Astrocyte (in vitro differentiated cells and primary cell): ENCODE measurements at regions not wholly inside any gene's neighbourhood (a gene's known extent, or its start where the extent isn't known, plus 50 kb on each side); places are given as distances from the start of the nearest gene placed in this dataset.
"Not testable (repeated sequence)": the region's sequence is repeated elsewhere in the genome, so short reads cannot be mapped to it uniquely, and the experiment has no call there.

Experiments used
- EZH2 ChIP-seq: IDR thresholded peaks from 2 replicates; pipeline ENCODE4 v1.6.1; 2012; ENCODE audit warnings: mild to moderate bottlenecking, low read length, inconsistent platforms; ENCODE audit not compliant: insufficient read depth
- TF ChIP-seq, protein P1 (sequence below): IDR thresholded peaks from 2 replicates; pipeline ENCODE4 v1.5.1; 2011; ENCODE audit warnings: low read depth, mild to moderate bottlenecking, inconsistent platforms, low read length, moderate library complexity; ENCODE audit not compliant: insufficient read depth

DNA sequence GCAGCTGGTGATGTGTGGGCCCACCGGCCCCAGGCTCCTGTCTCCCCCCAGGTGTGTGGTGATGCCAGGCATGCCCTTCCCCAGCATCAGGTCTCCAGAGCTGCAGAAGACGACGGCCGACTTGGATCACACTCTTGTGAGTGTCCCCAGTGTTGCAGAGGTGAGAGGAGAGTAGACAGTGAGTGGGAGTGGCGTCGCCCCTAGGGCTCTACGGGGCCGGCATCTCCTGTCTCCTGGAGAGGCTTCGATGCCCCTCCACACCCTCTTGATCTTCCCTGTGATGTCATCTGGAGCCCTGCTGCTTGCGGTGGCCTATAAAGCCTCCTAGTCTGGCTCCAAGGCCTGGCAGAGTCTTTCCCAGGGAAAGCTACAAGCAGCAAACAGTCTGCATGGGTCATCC is 268.4 kb downstream of the OR4F29 start:
- TF ChIP-seq, protein P1, sequence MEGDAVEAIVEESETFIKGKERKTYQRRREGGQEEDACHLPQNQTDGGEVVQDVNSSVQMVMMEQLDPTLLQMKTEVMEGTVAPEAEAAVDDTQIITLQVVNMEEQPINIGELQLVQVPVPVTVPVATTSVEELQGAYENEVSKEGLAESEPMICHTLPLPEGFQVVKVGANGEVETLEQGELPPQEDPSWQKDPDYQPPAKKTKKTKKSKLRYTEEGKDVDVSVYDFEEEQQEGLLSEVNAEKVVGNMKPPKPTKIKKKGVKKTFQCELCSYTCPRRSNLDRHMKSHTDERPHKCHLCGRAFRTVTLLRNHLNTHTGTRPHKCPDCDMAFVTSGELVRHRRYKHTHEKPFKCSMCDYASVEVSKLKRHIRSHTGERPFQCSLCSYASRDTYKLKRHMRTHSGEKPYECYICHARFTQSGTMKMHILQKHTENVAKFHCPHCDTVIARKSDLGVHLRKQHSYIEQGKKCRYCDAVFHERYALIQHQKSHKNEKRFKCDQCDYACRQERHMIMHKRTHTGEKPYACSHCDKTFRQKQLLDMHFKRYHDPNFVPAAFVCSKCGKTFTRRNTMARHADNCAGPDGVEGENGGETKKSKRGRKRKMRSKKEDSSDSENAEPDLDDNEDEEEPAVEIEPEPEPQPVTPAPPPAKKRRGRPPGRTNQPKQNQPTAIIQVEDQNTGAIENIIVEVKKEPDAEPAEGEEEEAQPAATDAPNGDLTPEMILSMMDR: not testable (repeated sequence)
- TF ChIP-seq EZH2: not testable (repeated sequence)
